T-cell (primary cell): ENCODE measurements at regions not wholly inside any gene's neighbourhood (a gene's known extent, or its start where the extent isn't known, plus 50 kb on each side); places are given as distances from the start of the nearest gene placed in this dataset.

Experiments used
- ATAC-seq, 4 experiments: fragments of 200-7000 bp in 3 of 4; fragments of 150-1000 bp in 1 of 4; cut with Tn5 transposase; replicated peaks in 1 of 4; 1 replicate in 3 of 4; 2 replicates in 1 of 4; pipeline ENCODE4 v1.10.0; 2021; ENCODE audit warnings: moderate library complexity in 3 of 4, mild to moderate bottlenecking in 2 of 4, moderate number of reproducible peaks in 1 of 4
- CTCF ChIA-PET, 2 donors: fragments of 300-600 bp; sonication (Branson Sonifier 250); formaldehyde crosslinking; loops; one replicate each; lab custom pipeline; 2022; ENCODE audit warnings: antibody characterized with exemption in 2 of 2; lab: Charles Lee
- POLR2A ChIA-PET, 2 donors: fragments of 300-600 bp; sonication (Branson Sonifier 250); formaldehyde crosslinking; loops; one replicate each; lab custom pipeline; 2022; ENCODE audit warnings: antibody characterized with exemption in 2 of 2; lab: Charles Lee
- DNase-seq, 35 experiments: peaks; one replicate each; pipeline versions ENCODE4 v3.0.0 to v3.0.0-alpha.2; 2013 to 2023
- H3K27ac ChIP-seq: one replicate; pipeline ENCODE4 v1.5.1; 2013; ENCODE audit warnings: low read length
- H3K27me3 ChIP-seq, 2 experiments: replicated peaks in 1 of 2; 1 replicate in 1 of 2; 2 replicates in 1 of 2; pipeline versions ENCODE4 v1.6.1 to v1.7.0; 2013; ENCODE audit warnings: low read length in 1 of 2, mixed read lengths in 1 of 2; ENCODE audit not compliant: control insufficient read depth in 2 of 2, insufficient read depth in 2 of 2; ENCODE audit errors: extremely low read depth in 1 of 2
- H3K36me3 ChIP-seq, 2 donors: 1 replicate in 1 of 2; 2 replicates in 1 of 2; pipeline versions ENCODE4 v1.6.1 to v1.7.0; 2013; ENCODE audit warnings: low read length in 1 of 2; ENCODE audit not compliant: control insufficient read depth in 2 of 2, insufficient read depth in 1 of 2; ENCODE audit errors: extremely low read depth in 1 of 2
- H3K4me1 ChIP-seq, 2 experiments: 1 replicate in 1 of 2; 2 replicates in 1 of 2; pipeline versions ENCODE4 v1.6.1 to v1.7.0; 2013; ENCODE audit warnings: low read length in 2 of 2, mixed read lengths in 1 of 2; ENCODE audit not compliant: insufficient read depth in 2 of 2, control insufficient read depth in 1 of 2; ENCODE audit errors: extremely low read depth in 1 of 2
- H3K4me3 ChIP-seq, 2 donors: 1 replicate in 1 of 2; 2 replicates in 1 of 2; pipeline versions ENCODE4 v1.5.1 to v1.7.0; 2013; ENCODE audit warnings: mild to moderate bottlenecking in 2 of 2, low read length in 1 of 2, moderate library complexity in 1 of 2; ENCODE audit not compliant: control insufficient read depth in 1 of 2; ENCODE audit errors: extremely low read depth in 1 of 2
- H3K9me3 ChIP-seq: 2 replicates; pipeline ENCODE4 v1.7.0; 2013
- H3K27ac Mint-ChIP-seq, 2 donors: one replicate each; pipeline ENCODE4 v1.8.0; 2020 to 2021; ENCODE audit warnings: mild to moderate bottlenecking in 2 of 2, mixed read lengths in 2 of 2
- H3K27me3 Mint-ChIP-seq, 2 donors: one replicate each; pipeline ENCODE4 v1.8.0; 2021 to 2022; ENCODE audit warnings: mixed read lengths in 2 of 2
- H3K36me3 Mint-ChIP-seq: one replicate; pipeline ENCODE4 v1.8.0; 2021; ENCODE audit warnings: mixed read lengths
- H3K4me1 Mint-ChIP-seq, 3 donors: one replicate each; pipeline ENCODE4 v1.8.0; 2020 to 2022; ENCODE audit warnings: mixed read lengths in 3 of 3, mild to moderate bottlenecking in 1 of 3
- H3K4me3 Mint-ChIP-seq, 3 donors: one replicate each; pipeline ENCODE4 v1.8.0; 2020 to 2022; ENCODE audit warnings: mild to moderate bottlenecking in 3 of 3, mixed read lengths in 3 of 3, moderate library complexity in 3 of 3
- H3K9me3 Mint-ChIP-seq, 3 donors: one replicate each; pipeline ENCODE4 v1.8.0; 2020 to 2022; ENCODE audit warnings: mixed read lengths in 3 of 3
- WGBS: methylation state at CpG from one replicate; pipeline ENCODE4 v1.1.5; 2013; ENCODE audit warnings: missing lambda C conversion rate; ENCODE audit not compliant: insufficient coverage; 5-methylcytosine and 5-hydroxymethylcytosine counted together

GRCh38 chr15:26453914-26454313 is 319.0 kb downstream of the GABRB3 start:
- Mint-ChIP-seq H3K27ac (no peak overlapping the region), H3K4me3 (no peak overlapping the region), H3K36me3 (no peaks in the 10 kb centered on the region), H3K4me1 (no peaks in the 10 kb centered on the region), H3K9me3 (peaks cover 20 to 51% (median 47%) of the 10 kb centered on the region in 3 donors), H3K27me3 (no peaks in the 10 kb centered on the region)
- ChIA-PET POLR2A (no interaction called here), CTCF (no interaction called here)
- H3K4me3 ChIP-seq = no peak overlapping the region
- no peaks in the 10 kb centered on the region for H3K4me1 ChIP-seq
- H3K27ac ChIP-seq = no peak overlapping the region
- 25% methylated on average over 1 of the region's 2 CpGs for WGBS
- no peaks in the 10 kb centered on the region for H3K27me3 ChIP-seq
- peaks cover 4% of the 10 kb centered on the region for H3K9me3 ChIP-seq
- H3K36me3 ChIP-seq = no peaks in the 10 kb centered on the region
- no peak for ATAC-seq
- no peak for DNase-seq

- H3K9me3 Mint-ChIP-seq = peaks cover 15 to 38% (median 31%) of the 10 kb centered on the region in 3 donors
- CTCF ChIA-PET = no interaction called here
- no peaks in the 10 kb centered on the region for H3K27me3 Mint-ChIP-seq
- Histone ChIP-seq H3K27ac (no peak overlapping the region), H3K9me3 (no peaks in the 10 kb centered on the region), H3K36me3 (no peaks in the 10 kb centered on the region), H3K4me1 (no peaks in the 10 kb centered on the region), H3K27me3 (no peaks in the 10 kb centered on the region), H3K4me3 (no peak overlapping the region)
- 91% methylated on average over 5 of the region's 6 CpGs for WGBS
- no peak overlapping the region for H3K27ac Mint-ChIP-seq
- no peak for DNase-seq
- POLR2A ChIA-PET = no interaction called here
- no peak for ATAC-seq
- H3K4me1 Mint-ChIP-seq = no peaks in the 10 kb centered on the region
- H3K4me3 Mint-ChIP-seq = no peak overlapping the region
- H3K36me3 Mint-ChIP-seq = no peaks in the 10 kb centered on the region
Measured at GRCh38 chr15:26451995-26452394, 320.9 kb downstream of the GABRB3 start.

- Histone ChIP-seq H3K36me3 (no peaks in the 10 kb centered on the region), H3K4me1 (no peaks in the 10 kb centered on the region), H3K4me3 (no peak overlapping the region), H3K27ac (no peak overlapping the region), H3K27me3 (no peaks in the 10 kb centered on the region), H3K9me3 (no peaks in the 10 kb centered on the region)
- no peak for DNase-seq
- Mint-ChIP-seq H3K27ac (no peak overlapping the region), H3K4me1 (no peaks in the 10 kb centered on the region), H3K9me3 (peaks cover 15 to 25% (median 17%) of the 10 kb centered on the region in 3 donors), H3K27me3 (no peaks in the 10 kb centered on the region), H3K4me3 (no peak overlapping the region), H3K36me3 (no peaks in the 10 kb centered on the region)
- ChIA-PET POLR2A (no interaction called here), CTCF (no interaction called here)
- no peak for ATAC-seq
- WGBS = 94% methylated on average over 3 of the region's 7 CpGs
Measured at GRCh38 chr15:26449291-26449690, 323.6 kb downstream of the GABRB3 start.

GRCh38 chr15:26443321-26443720 is 329.5 kb downstream of the GABRB3 start:
- no peaks in the 10 kb centered on the region for H3K9me3 ChIP-seq
- Mint-ChIP-seq H3K4me1 (no peaks in the 10 kb centered on the region), H3K4me3 (no peak overlapping the region), H3K27me3 (no peaks in the 10 kb centered on the region), H3K36me3 (no peaks in the 10 kb centered on the region), H3K9me3 (peaks cover 4 to 22% (median 15%) of the 10 kb centered on the region in 3 donors), H3K27ac (no peak overlapping the region)
- H3K27me3 ChIP-seq = peaks cover 0 to 5% of the 10 kb centered on the region in 2 experiments
- ChIA-PET POLR2A (no interaction called here), CTCF (no interaction called here)
- H3K36me3 ChIP-seq = no peaks in the 10 kb centered on the region
- no peak overlapping the region for H3K4me3 ChIP-seq
- no peak overlapping the region for H3K27ac ChIP-seq
- no peaks in the 10 kb centered on the region for H3K4me1 ChIP-seq
- DNase-seq (no peak), ATAC-seq (no peak)
- WGBS = 100% methylated on average over 1 of the region's 4 CpGs

GRCh38 chr15:26442680-26443079 is 330.2 kb downstream of the GABRB3 start:
- 90% methylated on average over 5 of the region's 5 CpGs for WGBS
- Mint-ChIP-seq H3K4me1 (no peaks in the 10 kb centered on the region), H3K27ac (no peak overlapping the region), H3K9me3 (peaks cover 4 to 22% (median 15%) of the 10 kb centered on the region in 3 donors), H3K4me3 (no peak overlapping the region), H3K27me3 (no peaks in the 10 kb centered on the region), H3K36me3 (no peaks in the 10 kb centered on the region)
- Histone ChIP-seq H3K4me1 (no peaks in the 10 kb centered on the region), H3K36me3 (no peaks in the 10 kb centered on the region), H3K27ac (no peak overlapping the region), H3K4me3 (no peak overlapping the region), H3K27me3 (peaks cover 0 to 5% of the 10 kb centered on the region in 2 experiments), H3K9me3 (no peaks in the 10 kb centered on the region)
- DNase-seq (no peak), ATAC-seq (no peak)
- ChIA-PET POLR2A (no interaction called here), CTCF (no interaction called here)

- Mint-ChIP-seq H3K27ac (no peak overlapping the region), H3K27me3 (no peaks in the 10 kb centered on the region), H3K4me1 (no peaks in the 10 kb centered on the region), H3K9me3 (peaks cover 2 to 25% (median 10%) of the 10 kb centered on the region in 3 donors), H3K36me3 (no peaks in the 10 kb centered on the region), H3K4me3 (no peak overlapping the region)
- no peak for ATAC-seq
- H3K9me3 ChIP-seq = no peaks in the 10 kb centered on the region
- H3K4me3 ChIP-seq = no peak overlapping the region
- no peak overlapping the region for H3K27ac ChIP-seq
- H3K27me3 ChIP-seq = peaks cover 0 to 5% of the 10 kb centered on the region in 2 experiments
- no peak for DNase-seq
- WGBS = 81% methylated on average over 3 of the region's 3 CpGs
- CTCF ChIA-PET = no interaction called here
- H3K36me3 ChIP-seq = no peaks in the 10 kb centered on the region
- POLR2A ChIA-PET = no interaction called here
- H3K4me1 ChIP-seq = no peaks in the 10 kb centered on the region
Measured at GRCh38 chr15:26439681-26440080, 333.2 kb downstream of the GABRB3 start.

- no peaks in the 10 kb centered on the region for H3K27me3 Mint-ChIP-seq
- H3K9me3 Mint-ChIP-seq = peaks cover 2 to 22% (median 10%) of the 10 kb centered on the region in 3 donors
- H3K36me3 ChIP-seq = no peaks in the 10 kb centered on the region
- no peak overlapping the region for H3K27ac Mint-ChIP-seq
- DNase-seq (no peak), ATAC-seq (no peak)
- H3K36me3 Mint-ChIP-seq = no peaks in the 10 kb centered on the region
- no peaks in the 10 kb centered on the region for H3K4me1 ChIP-seq
- H3K4me1 Mint-ChIP-seq = no peaks in the 10 kb centered on the region
- ChIA-PET CTCF (no interaction called here), POLR2A (no interaction called here)
- no peak overlapping the region for H3K4me3 ChIP-seq
- no peak overlapping the region for H3K27ac ChIP-seq
- peaks cover 0 to 5% of the 10 kb centered on the region in 2 experiments for H3K27me3 ChIP-seq
- WGBS = no CpG with 5 or more reads among the region's 6 CpGs
- H3K9me3 ChIP-seq = no peaks in the 10 kb centered on the region
- H3K4me3 Mint-ChIP-seq = no peak overlapping the region
Measured at GRCh38 chr15:26438718-26439117, 334.1 kb downstream of the GABRB3 start.
